ENCODE measurements at regions not wholly inside any gene's neighbourhood (a gene's known extent, or its start where the extent isn't known, plus 50 kb on each side); places are given as distances from the start of the nearest gene placed in this dataset.
A peak's percentile ranks its signal among the peaks of the same experiment; 100 is the strongest.

GRCh38 chr7:22937946-22938345 lies 76.0 kb downstream of the HYCC1 start (continued):
- TF ChIP-seq ZNF462 (CRISPR knock-in tag; IDR thresholded peaks at IDR 0.05) (no peak), NANOG (IDR thresholded peaks at IDR 0.05; ENCODE audit: borderline replicate concordance) (no peak)

DNA sequence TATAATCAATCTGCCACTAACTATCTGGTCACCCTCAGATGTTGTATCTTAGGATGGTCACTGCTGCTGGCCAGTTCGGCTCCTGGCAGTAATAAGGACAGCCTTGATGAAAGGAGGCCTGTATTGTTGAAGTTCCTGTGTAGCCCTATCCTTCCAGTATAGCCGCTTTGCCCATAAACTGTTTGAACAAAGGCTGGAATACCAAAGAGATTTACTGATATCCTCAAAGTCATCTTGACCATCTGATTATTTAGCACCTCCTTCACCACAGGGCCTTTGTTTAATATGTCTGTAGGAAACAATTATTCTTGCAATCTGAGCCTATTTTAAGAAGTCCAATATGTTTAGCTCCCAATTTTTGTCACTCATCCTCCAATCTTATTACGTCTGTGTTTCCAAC lies 77.7 kb downstream of the HYCC1 start:
- Mint-ChIP-seq H3K27me3 (ENCODE audit: insufficient read depth, low read depth, poor library complexity) (no peaks in the 10 kb centered on the region), H3K27ac (no peak overlapping the region)
- no peak overlapping the region for H3K4me3 ChIP-seq
- TF ChIP-seq CREB1 (CRISPR knock-in tag; IDR thresholded peaks at IDR 0.05; ENCODE audit: low read depth), result no peak
- no peak for TF ChIP-seq EZH2 (IDR thresholded peaks at IDR 0.05; ENCODE audit: low read depth, unreplicated experiment)
- no peak for TF ChIP-seq POLR2AphosphoS5 (IDR thresholded peaks at IDR 0.05; ENCODE audit: low read depth)
- no peak for TF ChIP-seq EZH2phosphoT487 (IDR thresholded peaks at IDR 0.05; ENCODE audit: unreplicated experiment)
- no peak for TF ChIP-seq ZNF462 (CRISPR knock-in tag; IDR thresholded peaks at IDR 0.05)
- TF ChIP-seq ETS1 (IDR thresholded peaks at IDR 0.05), result no peak
- no peak for TF ChIP-seq JUNB (IDR thresholded peaks at IDR 0.05; ENCODE audit: unreplicated experiment)

More for the DNA sequence above, 77.7 kb downstream of the HYCC1 start:
- Histone ChIP-seq H2AFZ (no peak overlapping the region), H3K9me2 (ENCODE audit: insufficient read depth) (no peaks in the 10 kb centered on the region; the same call in 1 of the 2 replicates), H3K79me2 (replicated peaks; ENCODE audit: insufficient read depth) (no peaks in the 10 kb centered on the region), H4K20me1 (replicated peaks; ENCODE audit: insufficient read depth) (no peaks in the 10 kb centered on the region), H3K36me3 (ENCODE audit: insufficient read depth) (no peaks in the 10 kb centered on the region), H3K4me1 (ENCODE audit: insufficient read depth) (peaks cover 32% of the 10 kb centered on the region), H3K4me2 (no peak overlapping the region), H3K27ac (ENCODE audit: low read depth) (0 out of 2 replicates have a peak overlapping the region, but pooled peaks have one; percentile 41), H3K27me3 (ENCODE audit: insufficient read depth) (no peaks in the 10 kb centered on the region), H3F3A (replicated peaks; ENCODE audit: low read depth) (no peaks in the 10 kb centered on the region)
- H3K4me3 Mint-ChIP-seq, result no peak overlapping the region
- DNase-seq (ENCODE audit: low spot score) (no peak), ATAC-seq (no peak)
- H3K9me3 Mint-ChIP-seq, result no peaks in the 10 kb centered on the region; the same call in 2 of the 3 replicates
- H3K4me1 Mint-ChIP-seq, result peaks cover 24% of the 10 kb centered on the region
- peaks cover 20% of the 10 kb centered on the region; the same call in 2 of the 3 replicates for H3K36me3 Mint-ChIP-seq (ENCODE audit: low read depth)
